ENCODE measurements at regions not wholly inside any gene's neighbourhood (a gene's known extent, or its start where the extent isn't known, plus 50 kb on each side); places are given as distances from the start of the nearest gene placed in this dataset.

GRCh38 chr1:184244962-184245361 lies 141.9 kb upstream of the C1orf21 start:
- no peaks in the 10 kb centered on the region for H3K36me3 ChIP-seq
- H3K9me3 ChIP-seq = no peaks in the 10 kb centered on the region
- WGBS, 5 donors = 66 to 90% (median 81%) methylated on average over 2 of the region's 2 CpGs
- no peak for DNase-seq
- H3K27me3 ChIP-seq (replicated peaks in 1 of 7) = no peaks in the 10 kb centered on the region
- H3K4me3 ChIP-seq = no peak overlapping the region
- TF ChIP-seq CTCF (IDR thresholded peaks at IDR 0.05 in 8 of 11, conservative IDR thresholded peaks at IDR 0.05 in 3 of 11) (no peak), POLR2AphosphoS5 (IDR thresholded peaks at IDR 0.05) (no peak), POLR2A (IDR thresholded peaks at IDR 0.05) (no peak)
- no peak overlapping the region for H3K27ac ChIP-seq
- H3K4me1 ChIP-seq = peaks cover 0 to 15% (median 5%) of the 10 kb centered on the region in 6 donors
- intact Hi-C loops (cut with DNase I; ENCODE audit: low total_unique reads) = no loop called here

GRCh38 chr1:184247671-184248070 lies 139.2 kb upstream of the C1orf21 start:
- peaks cover 0 to 7% (median 3%) of the 10 kb centered on the region in 6 donors for H3K4me1 ChIP-seq
- H3K27ac ChIP-seq = no peak overlapping the region
- no peaks in the 10 kb centered on the region for H3K9me3 ChIP-seq
- TF ChIP-seq CTCF (IDR thresholded peaks at IDR 0.05 in 8 of 11, conservative IDR thresholded peaks at IDR 0.05 in 3 of 11) (no peak), POLR2AphosphoS5 (IDR thresholded peaks at IDR 0.05) (no peak), POLR2A (IDR thresholded peaks at IDR 0.05) (no peak)
- no peaks in the 10 kb centered on the region for H3K27me3 ChIP-seq (replicated peaks in 1 of 7)
- WGBS, 5 donors = 60 to 86% (median 69%) methylated on average over 1 of the region's 1 CpG
- intact Hi-C loops (cut with DNase I; ENCODE audit: low total_unique reads) = no loop called here
- H3K36me3 ChIP-seq = no peaks in the 10 kb centered on the region
- no peak for DNase-seq
- no peak overlapping the region for H3K4me3 ChIP-seq

DNA sequence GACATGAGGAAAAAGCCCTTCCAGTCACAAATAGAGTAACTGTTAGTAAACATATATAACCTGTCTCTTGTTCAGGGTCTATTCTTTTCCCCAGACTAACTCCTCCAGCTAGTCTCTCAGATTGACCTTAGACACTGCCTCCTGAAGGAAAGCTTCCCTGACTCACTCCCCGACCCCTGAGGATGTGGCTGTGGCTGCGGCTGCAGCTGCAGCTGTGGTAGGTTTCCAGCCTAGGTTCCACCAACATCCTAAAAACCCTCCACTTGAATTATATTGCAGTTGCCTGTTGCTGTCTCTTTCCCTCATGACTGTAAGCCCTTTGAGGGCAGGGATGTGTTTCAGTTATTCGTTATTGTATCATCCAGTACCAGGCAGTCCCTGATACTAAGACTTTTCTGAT lies 132.9 kb upstream of the C1orf21 start:
- Histone ChIP-seq H3K9me3 (no peaks in the 10 kb centered on the region), H3K27ac (no peak overlapping the region), H3K27me3 (replicated peaks in 1 of 7) (no peaks in the 10 kb centered on the region), H3K4me3 (no peak overlapping the region), H3K36me3 (no peaks in the 10 kb centered on the region), H3K4me1 (peaks cover 0 to 5% (median 0%) of the 10 kb centered on the region in 6 donors)
- no peak for TF ChIP-seq POLR2AphosphoS5 (IDR thresholded peaks at IDR 0.05)
- TF ChIP-seq POLR2A (IDR thresholded peaks at IDR 0.05) = no peak
- TF ChIP-seq CTCF (IDR thresholded peaks at IDR 0.05 in 8 of 11, conservative IDR thresholded peaks at IDR 0.05 in 3 of 11) = no peak
- intact Hi-C loops (cut with DNase I; ENCODE audit: low total_unique reads) = no loop called here
- no peak for DNase-seq
- WGBS, 5 donors = 82 to 94% (median 86%) methylated on average over 3 of the region's 3 CpGs

DNA sequence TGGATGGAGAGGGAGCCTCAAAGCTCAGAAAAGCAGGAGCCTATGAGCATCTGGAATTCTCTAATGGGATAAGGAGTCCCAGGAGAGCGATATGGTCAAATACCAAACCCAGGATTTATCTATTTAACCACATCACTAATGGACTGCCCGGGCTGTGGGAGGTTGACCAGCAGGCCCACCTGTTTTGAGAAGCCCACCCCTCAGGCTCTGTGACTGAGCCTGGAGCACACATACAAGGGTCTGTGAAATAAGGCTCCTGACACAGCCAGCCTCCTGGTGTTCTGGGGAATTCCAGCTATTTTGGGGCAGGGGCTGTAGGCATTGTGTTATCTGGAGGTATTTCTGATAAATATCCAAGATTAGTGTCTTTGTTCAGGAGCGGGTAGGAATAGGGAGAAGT lies 132.0 kb upstream of the C1orf21 start:
- no peaks in the 10 kb centered on the region for H3K36me3 ChIP-seq
- TF ChIP-seq CTCF (IDR thresholded peaks at IDR 0.05 in 8 of 11, conservative IDR thresholded peaks at IDR 0.05 in 3 of 11) (no peak), POLR2A (IDR thresholded peaks at IDR 0.05) (no peak), POLR2AphosphoS5 (IDR thresholded peaks at IDR 0.05) (no peak)
- WGBS, 5 donors = 84 to 95% (median 92%) methylated on average over 3 of the region's 3 CpGs
- H3K4me1 ChIP-seq = peaks cover 0 to 5% (median 0%) of the 10 kb centered on the region in 6 donors
- H3K4me3 ChIP-seq = no peak overlapping the region
- intact Hi-C loops (cut with DNase I; ENCODE audit: low total_unique reads) = no loop called here
- peaks cover 0 to 4% (median 0%) of the 10 kb centered on the region in 7 donors for H3K27me3 ChIP-seq (replicated peaks in 1 of 7)
- DNase-seq = no peak
- H3K27ac ChIP-seq = peak overlapping the region in 7 of 8 donors; percentile 56 to 83 (median 68)
- no peaks in the 10 kb centered on the region for H3K9me3 ChIP-seq

Data from spleen (tissue), 11 donors.